Loucy (cell line): ENCODE measurements at regions not wholly inside any gene's neighbourhood (a gene's known extent, or its start where the extent isn't known, plus 50 kb on each side); places are given as distances from the start of the nearest gene placed in this dataset.

Experiments used
- H2AFZ ChIP-seq: fragments of 200-600 bp; sonication (generic); 2 replicates; pipeline ENCODE4 v1.6.0; 2016; ENCODE audit warnings: antibody characterized with exemption, mild to moderate bottlenecking, low read length, moderate library complexity
- H3F3A ChIP-seq: fragments of 200-600 bp; 2 replicates; pipeline ENCODE4 v1.6.0; 2016; ENCODE audit warnings: antibody characterized with exemption, low read depth, mild to moderate bottlenecking
- H3K27me3 ChIP-seq: fragments of 200-600 bp; sonication (generic); 2 replicates; pipeline ENCODE4 v1.6.1; 2014; ENCODE audit warnings: low read length, mild to moderate bottlenecking; ENCODE audit not compliant: insufficient read depth, poor library complexity, severe bottlenecking
- H3K36me3 ChIP-seq: fragments of 200-600 bp; sonication (generic); 2 replicates; pipeline ENCODE4 v1.6.1; 2016; ENCODE audit warnings: low read length; ENCODE audit not compliant: insufficient read depth
- H3K4me1 ChIP-seq: fragments of 200-600 bp; sonication (generic); 2 replicates; pipeline ENCODE4 v1.5.1; 2014; ENCODE audit warnings: low read length, mild to moderate bottlenecking; ENCODE audit not compliant: insufficient read depth, poor library complexity, severe bottlenecking
- H3K4me2 ChIP-seq: fragments of 200-600 bp; sonication (generic); 2 replicates; pipeline ENCODE4 v1.6.0; 2014; ENCODE audit warnings: antibody characterized with exemption, low read length, low read depth, mild to moderate bottlenecking; ENCODE audit not compliant: poor library complexity, severe bottlenecking
- H3K4me3 ChIP-seq: fragments of 200-600 bp; sonication (generic); 2 replicates; pipeline ENCODE4 v1.5.1; 2014; ENCODE audit warnings: low read length, mild to moderate bottlenecking, mixed read lengths; ENCODE audit not compliant: poor library complexity, severe bottlenecking
- H3K79me2 ChIP-seq: fragments of 200-600 bp; sonication (generic); 2 replicates; pipeline ENCODE4 v1.6.1; 2014; ENCODE audit warnings: low read length; ENCODE audit not compliant: insufficient read depth
- H3K9ac ChIP-seq: fragments of 200-600 bp; sonication (generic); 2 replicates; pipeline ENCODE4 v1.6.0; 2014; ENCODE audit warnings: mild to moderate bottlenecking, low read depth, low read length, moderate library complexity; ENCODE audit not compliant: poor library complexity, severe bottlenecking
- H3K9me2 ChIP-seq: fragments of 200-600 bp; sonication (generic); replicated peaks from 2 replicates; pipeline ENCODE4 v1.6.1; 2016; ENCODE audit warnings: low read depth, low read length, mixed read lengths
- H3K9me3 ChIP-seq: fragments of 200-600 bp; sonication (generic); 2 replicates; pipeline ENCODE4 v1.6.1; 2014; ENCODE audit warnings: mild to moderate bottlenecking, antibody characterized with exemption, low read length, low read depth; ENCODE audit not compliant: insufficient read depth
- H4K20me1 ChIP-seq: fragments of 200-600 bp; sonication (generic); 2 replicates; pipeline ENCODE4 v1.6.0; 2014; ENCODE audit warnings: antibody characterized with exemption, low read length, mild to moderate bottlenecking; ENCODE audit not compliant: insufficient read depth, poor library complexity, severe bottlenecking
- EZH2phosphoT487 ChIP-seq: fragments of 200-600 bp; IDR thresholded peaks from 2 replicates; pipeline ENCODE4 v1.6.1; 2018; ENCODE audit warnings: antibody characterized with exemption, mild to moderate bottlenecking, moderate library complexity, borderline replicate concordance
- TF ChIP-seq, protein P1 (sequence below): fragments of 200-600 bp; sonication (generic); conservative IDR thresholded peaks from 2 replicates; pipeline ENCODE4 v1.5.1; 2014; ENCODE audit warnings: mild to moderate bottlenecking, antibody characterized with exemption, low read length

DNA sequence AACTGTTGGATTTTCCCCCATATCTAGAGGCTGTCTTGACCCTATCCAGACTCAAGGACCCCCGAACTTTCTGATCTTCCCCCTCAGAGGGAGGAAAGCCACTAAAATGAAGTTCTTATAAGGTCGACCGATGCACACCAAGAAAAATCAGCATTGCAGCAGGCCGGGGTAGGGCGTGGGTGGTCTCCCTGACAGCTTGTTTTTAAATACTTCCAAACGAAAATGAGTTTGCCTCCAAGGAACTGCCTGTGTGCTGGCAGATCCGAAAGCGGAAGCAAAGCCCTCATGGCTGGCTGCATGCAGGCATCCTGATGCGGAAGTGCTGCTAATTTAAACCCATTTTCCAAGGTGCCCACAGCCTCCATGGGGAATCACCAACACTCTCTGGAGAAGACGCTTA, 374.3 kb upstream of the XYLT1 start:
- H3F3A ChIP-seq = no peaks in the 10 kb centered on the region
- H3K27me3 ChIP-seq = no peaks in the 10 kb centered on the region
- no peak for TF ChIP-seq EZH2phosphoT487
- TF ChIP-seq, protein P1, sequence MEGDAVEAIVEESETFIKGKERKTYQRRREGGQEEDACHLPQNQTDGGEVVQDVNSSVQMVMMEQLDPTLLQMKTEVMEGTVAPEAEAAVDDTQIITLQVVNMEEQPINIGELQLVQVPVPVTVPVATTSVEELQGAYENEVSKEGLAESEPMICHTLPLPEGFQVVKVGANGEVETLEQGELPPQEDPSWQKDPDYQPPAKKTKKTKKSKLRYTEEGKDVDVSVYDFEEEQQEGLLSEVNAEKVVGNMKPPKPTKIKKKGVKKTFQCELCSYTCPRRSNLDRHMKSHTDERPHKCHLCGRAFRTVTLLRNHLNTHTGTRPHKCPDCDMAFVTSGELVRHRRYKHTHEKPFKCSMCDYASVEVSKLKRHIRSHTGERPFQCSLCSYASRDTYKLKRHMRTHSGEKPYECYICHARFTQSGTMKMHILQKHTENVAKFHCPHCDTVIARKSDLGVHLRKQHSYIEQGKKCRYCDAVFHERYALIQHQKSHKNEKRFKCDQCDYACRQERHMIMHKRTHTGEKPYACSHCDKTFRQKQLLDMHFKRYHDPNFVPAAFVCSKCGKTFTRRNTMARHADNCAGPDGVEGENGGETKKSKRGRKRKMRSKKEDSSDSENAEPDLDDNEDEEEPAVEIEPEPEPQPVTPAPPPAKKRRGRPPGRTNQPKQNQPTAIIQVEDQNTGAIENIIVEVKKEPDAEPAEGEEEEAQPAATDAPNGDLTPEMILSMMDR = no peak
- H3K4me3 ChIP-seq = no peak overlapping the region
- no peaks in the 10 kb centered on the region for H3K9me2 ChIP-seq
- H2AFZ ChIP-seq = no peak overlapping the region
- H3K4me2 ChIP-seq = no peak overlapping the region
- H4K20me1 ChIP-seq = no peaks in the 10 kb centered on the region
- no peak overlapping the region for H3K9ac ChIP-seq
- no peaks in the 10 kb centered on the region; the same call in 1 of the 2 replicates for H3K9me3 ChIP-seq
- H3K4me1 ChIP-seq = no peaks in the 10 kb centered on the region
- no peaks in the 10 kb centered on the region for H3K79me2 ChIP-seq
- no peaks in the 10 kb centered on the region for H3K36me3 ChIP-seq

DNA sequence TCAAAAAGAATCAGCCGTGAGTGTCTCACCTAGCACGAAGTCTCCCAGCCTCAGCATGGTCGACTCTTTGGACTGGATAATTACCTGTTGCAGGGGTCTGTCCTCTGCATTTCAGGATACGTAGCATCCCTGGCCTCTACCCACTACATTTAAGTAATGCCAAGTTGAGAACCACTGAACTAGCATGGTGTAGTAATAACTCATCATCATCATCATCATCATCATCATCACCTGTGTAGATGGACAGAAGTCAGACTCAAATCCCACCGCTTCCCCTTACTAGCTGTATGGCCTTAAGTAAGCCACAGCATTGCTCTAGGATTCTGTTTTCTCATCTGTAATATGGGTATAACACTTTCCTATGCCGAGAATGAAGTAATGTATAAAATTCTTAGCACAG, 373.1 kb upstream of the XYLT1 start:
- no peaks in the 10 kb centered on the region for H3F3A ChIP-seq
- no peaks in the 10 kb centered on the region; the same call in 1 of the 2 replicates for H3K9me3 ChIP-seq
- no peak for TF ChIP-seq EZH2phosphoT487
- TF ChIP-seq, protein P1 = no peak
- H2AFZ ChIP-seq = no peak overlapping the region
- H3K4me2 ChIP-seq = no peak overlapping the region
- H3K79me2 ChIP-seq = no peaks in the 10 kb centered on the region
- H3K27me3 ChIP-seq = no peaks in the 10 kb centered on the region
- H3K4me1 ChIP-seq = no peaks in the 10 kb centered on the region
- no peak overlapping the region for H3K9ac ChIP-seq
- no peaks in the 10 kb centered on the region for H3K9me2 ChIP-seq
- H4K20me1 ChIP-seq = no peaks in the 10 kb centered on the region
- H3K4me3 ChIP-seq = no peak overlapping the region
- H3K36me3 ChIP-seq = no peaks in the 10 kb centered on the region

DNA sequence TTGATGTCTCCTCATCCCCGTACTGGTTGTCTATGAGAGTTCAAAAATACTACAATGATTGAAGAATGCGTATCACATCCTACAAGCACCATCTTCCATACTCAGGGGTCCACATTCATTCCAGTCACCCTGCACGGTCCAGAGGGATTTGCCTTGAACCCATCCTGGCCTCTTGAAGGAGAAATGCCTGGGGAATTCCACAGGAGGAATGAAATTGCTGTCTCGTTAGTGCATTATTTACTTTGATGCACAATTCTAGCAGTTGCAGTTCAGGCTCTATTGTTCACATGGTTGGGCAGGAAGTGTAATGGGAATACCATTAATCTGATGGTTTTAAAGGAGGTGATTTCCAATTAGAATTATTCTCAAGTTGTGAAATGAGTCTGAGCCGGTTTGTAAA, 369.1 kb upstream of the XYLT1 start:
- Histone ChIP-seq H3K9ac (no peak overlapping the region), H3K4me1 (no peaks in the 10 kb centered on the region), H2AFZ (no peak overlapping the region), H4K20me1 (no peaks in the 10 kb centered on the region), H3K27me3 (no peaks in the 10 kb centered on the region), H3K79me2 (no peaks in the 10 kb centered on the region), H3K9me2 (no peaks in the 10 kb centered on the region), H3K9me3 (no peaks in the 10 kb centered on the region), H3K4me3 (no peak overlapping the region), H3F3A (no peaks in the 10 kb centered on the region), H3K4me2 (no peak overlapping the region), H3K36me3 (no peaks in the 10 kb centered on the region)
- TF ChIP-seq, protein P1 = no peak
- TF ChIP-seq EZH2phosphoT487 = no peak
